SK-N-SH (cell line): ENCODE measurements at regions not wholly inside any gene's neighbourhood (a gene's known extent, or its start where the extent isn't known, plus 50 kb on each side); places are given as distances from the start of the nearest gene placed in this dataset.
A peak's percentile ranks its signal among the peaks of the same experiment; 100 is the strongest.

Experiments used
- CTCF ChIA-PET: fragments of 300-600, 350-600 bp; formaldehyde crosslinking; extraction: SDS; loops from one replicate; lab custom pipeline; 2021; lab: Yijun Ruan, JAX
- POLR2A ChIA-PET: fragments of 350-600 bp; sonication (Branson Sonifier 250); formaldehyde crosslinking; extraction: SDS; loops from one replicate; lab custom pipeline; 2020; ENCODE audit warnings: antibody characterized with exemption, inconsistent platforms; lab: Yijun Ruan, JAX
- DNase-seq: peaks from one replicate; pipeline ENCODE4 v3.0.0; 2012
- H2AFZ ChIP-seq: fragments of 200-600 bp; sonication (generic); 2 replicates; pipeline ENCODE4 v1.8.1; 2016; ENCODE audit warnings: antibody characterized with exemption, mild to moderate bottlenecking, low read depth
- H3F3A ChIP-seq: fragments of 200-600 bp; sonication (generic); replicated peaks from 2 replicates; pipeline ENCODE3; 2016; ENCODE audit warnings: antibody characterized with exemption, mild to moderate bottlenecking; ENCODE audit not compliant: insufficient read depth
- H3K27ac ChIP-seq, 2 experiments: fragments of 200-500 bp in 1 of 2; fragments of 200-600 bp in 1 of 2; sonication (Bioruptor generic) in 1 of 2; sonication (generic), shearing (Covaris generic) in 1 of 2; 2 replicates each; pipeline versions ENCODE4 v1.5.1 to v1.6.1; 2014 to 2016; ENCODE audit warnings: low read depth in 2 of 2, inconsistent platforms in 1 of 2, low read length in 1 of 2, mild to moderate bottlenecking in 1 of 2, mixed read lengths in 1 of 2
- H3K27me3 ChIP-seq: fragments of 200-600 bp; sonication (generic), shearing (Covaris generic); 2 replicates; pipeline ENCODE4 v1.6.1; 2016; ENCODE audit warnings: mixed run types; ENCODE audit not compliant: insufficient read depth
- H3K36me3 ChIP-seq, 2 experiments: fragments of 200-500 bp in 1 of 2; fragments of 200-600 bp in 1 of 2; sonication (Bioruptor generic) in 1 of 2; sonication (generic) in 1 of 2; replicated peaks in 1 of 2; 2 replicates each; pipeline versions ENCODE3 to v1.5.1; 2014 to 2016; ENCODE audit warnings: low read length in 1 of 2, mild to moderate bottlenecking in 1 of 2; ENCODE audit not compliant: insufficient read depth in 2 of 2, control insufficient read depth in 1 of 2
- H3K4me1 ChIP-seq, 2 experiments: fragments of 200-500 bp in 1 of 2; fragments of 200-600 bp in 1 of 2; sonication (Bioruptor generic) in 1 of 2; sonication (generic), shearing (Covaris generic) in 1 of 2; 2 replicates each; pipeline versions ENCODE4 v1.5.1 to v1.6.1; 2014 to 2016; ENCODE audit warnings: low read depth in 1 of 2, low read length in 1 of 2, mixed run types in 1 of 2; ENCODE audit not compliant: insufficient read depth in 2 of 2, control insufficient read depth in 1 of 2
- H3K4me2 ChIP-seq: fragments of 200-600 bp; sonication (generic), shearing (Covaris generic); 2 replicates; pipeline ENCODE4 v1.6.1; 2017; ENCODE audit warnings: mixed run types
- H3K4me3 ChIP-seq, 2 experiments: fragments of 200-500 bp in 1 of 2; fragments of 200-600 bp in 1 of 2; sonication (Bioruptor generic) in 1 of 2; sonication (generic), shearing (Covaris generic) in 1 of 2; 2 replicates each; pipeline versions ENCODE4 v1.5.1 to v1.8.1; 2014 to 2016; ENCODE audit warnings: low read depth in 2 of 2, inconsistent platforms in 1 of 2, low read length in 1 of 2, mild to moderate bottlenecking in 1 of 2, mixed read lengths in 1 of 2, moderate library complexity in 1 of 2
- H3K79me2 ChIP-seq: fragments of 200-600 bp; sonication (generic); 2 replicates; pipeline ENCODE4 v1.8.1; 2017; ENCODE audit warnings: mild to moderate bottlenecking; ENCODE audit not compliant: insufficient read depth
- H3K9ac ChIP-seq: fragments of 200-600 bp; sonication (generic); 2 replicates; pipeline ENCODE4 v1.6.1; 2017; ENCODE audit warnings: mixed run types
- H3K9me2 ChIP-seq: fragments of 200-600 bp; sonication (generic); 2 replicates; pipeline ENCODE4 v1.6.1; 2017; ENCODE audit warnings: mixed run types
- H3K9me3 ChIP-seq: fragments of 200-600 bp; sonication (generic); 2 replicates; pipeline ENCODE4 v1.6.1; 2017; ENCODE audit warnings: mixed run types, mild to moderate bottlenecking, moderate library complexity
- H4K20me1 ChIP-seq: fragments of 200-600 bp; sonication (generic); 2 replicates; pipeline ENCODE4 v1.6.1; 2017; ENCODE audit warnings: mild to moderate bottlenecking, mixed run types; ENCODE audit not compliant: insufficient read depth
- ELF1 ChIP-seq: IDR thresholded peaks from 2 replicates; pipeline ENCODE4 v1.4.0; 2012
- FOSL2 ChIP-seq: IDR thresholded peaks from 2 replicates; pipeline ENCODE4 v1.4.0; 2012; ENCODE audit warnings: low read depth, mild to moderate bottlenecking, moderate library complexity, borderline replicate concordance
- GATA2 ChIP-seq: sonication (generic); formaldehyde crosslinking; IDR thresholded peaks from 2 replicates; pipeline ENCODE4 v1.5.0; 2020; ENCODE audit warnings: mild to moderate bottlenecking, missing genetic modification reagents
- JUND ChIP-seq: IDR thresholded peaks from 2 replicates; pipeline ENCODE4 v1.4.0; 2012
- MEF2A ChIP-seq: IDR thresholded peaks from 2 replicates; pipeline ENCODE4 v1.4.0; 2012; ENCODE audit warnings: low read depth, borderline replicate concordance
- NFIC ChIP-seq: IDR thresholded peaks from 2 replicates; pipeline ENCODE4 v1.4.0; 2012; ENCODE audit warnings: borderline replicate concordance
- NRF1 ChIP-seq: IDR thresholded peaks from 2 replicates; pipeline ENCODE4 v1.6.1; 2012; ENCODE audit warnings: low read depth, mild to moderate bottlenecking, low read length
- POLR2AphosphoS5 ChIP-seq: IDR thresholded peaks from 2 replicates; pipeline ENCODE4 v1.6.1; 2012; ENCODE audit warnings: low read depth, low read length
- RAD21 ChIP-seq: IDR thresholded peaks from 2 replicates; pipeline ENCODE4 v1.6.1; 2012; ENCODE audit warnings: mild to moderate bottlenecking, low read length
- SIN3A ChIP-seq: IDR thresholded peaks from 2 replicates; pipeline ENCODE4 v1.6.1; 2012; ENCODE audit warnings: low read depth, mild to moderate bottlenecking, low read length, moderate library complexity, borderline replicate concordance
- TCF12 ChIP-seq: IDR thresholded peaks from 2 replicates; pipeline ENCODE4 v1.4.0; 2012
- TEAD4 ChIP-seq: IDR thresholded peaks from 2 replicates; pipeline ENCODE4 v1.4.0; 2012; ENCODE audit warnings: mild to moderate bottlenecking, borderline replicate concordance; ENCODE audit not compliant: insufficient read depth
- WGBS: methylation state at CpG from one replicate; pipeline ENCODE4 v1.1.6; 2017; ENCODE audit warnings: low lambda C conversion rate; 5-methylcytosine and 5-hydroxymethylcytosine counted together
- TF ChIP-seq, protein P1 (sequence below): IDR thresholded peaks from 2 replicates; pipeline ENCODE4 v1.6.1; 2012; ENCODE audit warnings: mild to moderate bottlenecking, low read depth, low read length, moderate library complexity
- TF ChIP-seq, protein P2 (sequence below): IDR thresholded peaks from 2 replicates; pipeline ENCODE4; 2012
- TF ChIP-seq, protein P3 (sequence below): IDR thresholded peaks from 2 replicates; pipeline ENCODE4 v1.4.0; 2012; ENCODE audit warnings: low read depth
- TF ChIP-seq, protein P4 (sequence below): fragments of 200-600 bp; sonication (generic); IDR thresholded peaks from 2 replicates; pipeline ENCODE4 v1.6.1; 2017; ENCODE audit warnings: antibody characterized with exemption, mild to moderate bottlenecking, moderate library complexity
- TF ChIP-seq, protein P5 (sequence below): IDR thresholded peaks from 2 replicates; pipeline ENCODE4 v1.4.0; 2012; ENCODE audit warnings: low read depth, borderline replicate concordance

DNA sequence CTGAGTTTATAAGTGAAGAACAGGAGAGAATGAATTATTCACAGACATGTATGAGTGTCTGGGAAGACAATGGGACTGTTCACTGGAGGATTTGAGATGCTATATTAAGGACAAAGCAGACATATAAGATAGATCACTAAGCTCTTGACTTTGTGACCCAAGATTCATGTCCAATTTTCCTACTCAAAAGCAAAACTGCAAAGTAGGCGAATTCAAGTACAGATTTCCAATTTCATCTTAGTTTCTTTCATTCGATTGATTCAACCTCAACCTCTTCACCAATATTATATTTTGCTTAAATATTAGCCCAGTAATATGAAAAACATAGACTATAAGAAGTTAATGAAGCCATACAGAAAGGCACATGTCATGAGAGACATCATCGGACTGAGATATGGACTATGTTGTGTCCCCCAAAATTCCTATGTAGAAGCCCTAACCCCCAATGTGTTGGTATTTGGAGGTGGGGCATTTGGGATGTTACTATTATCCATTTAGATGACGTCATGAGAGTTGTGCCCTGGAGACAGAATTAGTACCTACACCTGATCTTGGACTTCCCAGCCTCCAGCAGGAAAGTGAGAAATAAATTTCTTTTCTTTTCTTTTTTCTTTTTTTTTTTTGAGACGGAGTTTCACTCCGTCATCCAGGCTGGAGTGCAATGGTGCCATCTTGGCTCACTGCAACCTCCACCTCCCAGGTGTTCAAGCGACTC, 353.7 kb upstream of the AKR1E2 start (continued):
- TF ChIP-seq, protein P1, sequence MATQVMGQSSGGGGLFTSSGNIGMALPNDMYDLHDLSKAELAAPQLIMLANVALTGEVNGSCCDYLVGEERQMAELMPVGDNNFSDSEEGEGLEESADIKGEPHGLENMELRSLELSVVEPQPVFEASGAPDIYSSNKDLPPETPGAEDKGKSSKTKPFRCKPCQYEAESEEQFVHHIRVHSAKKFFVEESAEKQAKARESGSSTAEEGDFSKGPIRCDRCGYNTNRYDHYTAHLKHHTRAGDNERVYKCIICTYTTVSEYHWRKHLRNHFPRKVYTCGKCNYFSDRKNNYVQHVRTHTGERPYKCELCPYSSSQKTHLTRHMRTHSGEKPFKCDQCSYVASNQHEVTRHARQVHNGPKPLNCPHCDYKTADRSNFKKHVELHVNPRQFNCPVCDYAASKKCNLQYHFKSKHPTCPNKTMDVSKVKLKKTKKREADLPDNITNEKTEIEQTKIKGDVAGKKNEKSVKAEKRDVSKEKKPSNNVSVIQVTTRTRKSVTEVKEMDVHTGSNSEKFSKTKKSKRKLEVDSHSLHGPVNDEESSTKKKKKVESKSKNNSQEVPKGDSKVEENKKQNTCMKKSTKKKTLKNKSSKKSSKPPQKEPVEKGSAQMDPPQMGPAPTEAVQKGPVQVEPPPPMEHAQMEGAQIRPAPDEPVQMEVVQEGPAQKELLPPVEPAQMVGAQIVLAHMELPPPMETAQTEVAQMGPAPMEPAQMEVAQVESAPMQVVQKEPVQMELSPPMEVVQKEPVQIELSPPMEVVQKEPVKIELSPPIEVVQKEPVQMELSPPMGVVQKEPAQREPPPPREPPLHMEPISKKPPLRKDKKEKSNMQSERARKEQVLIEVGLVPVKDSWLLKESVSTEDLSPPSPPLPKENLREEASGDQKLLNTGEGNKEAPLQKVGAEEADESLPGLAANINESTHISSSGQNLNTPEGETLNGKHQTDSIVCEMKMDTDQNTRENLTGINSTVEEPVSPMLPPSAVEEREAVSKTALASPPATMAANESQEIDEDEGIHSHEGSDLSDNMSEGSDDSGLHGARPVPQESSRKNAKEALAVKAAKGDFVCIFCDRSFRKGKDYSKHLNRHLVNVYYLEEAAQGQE: no peak
- no peak for TF ChIP-seq GATA2
- TF ChIP-seq SIN3A: no peak
- TF ChIP-seq RAD21: no peak
- TF ChIP-seq, protein P2, sequence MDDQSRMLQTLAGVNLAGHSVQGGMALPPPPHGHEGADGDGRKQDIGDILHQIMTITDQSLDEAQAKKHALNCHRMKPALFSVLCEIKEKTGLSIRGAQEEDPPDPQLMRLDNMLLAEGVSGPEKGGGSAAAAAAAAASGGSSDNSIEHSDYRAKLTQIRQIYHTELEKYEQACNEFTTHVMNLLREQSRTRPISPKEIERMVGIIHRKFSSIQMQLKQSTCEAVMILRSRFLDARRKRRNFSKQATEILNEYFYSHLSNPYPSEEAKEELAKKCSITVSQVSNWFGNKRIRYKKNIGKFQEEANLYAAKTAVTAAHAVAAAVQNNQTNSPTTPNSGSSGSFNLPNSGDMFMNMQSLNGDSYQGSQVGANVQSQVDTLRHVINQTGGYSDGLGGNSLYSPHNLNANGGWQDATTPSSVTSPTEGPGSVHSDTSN: no peak
- no peak for TF ChIP-seq NFIC

DNA sequence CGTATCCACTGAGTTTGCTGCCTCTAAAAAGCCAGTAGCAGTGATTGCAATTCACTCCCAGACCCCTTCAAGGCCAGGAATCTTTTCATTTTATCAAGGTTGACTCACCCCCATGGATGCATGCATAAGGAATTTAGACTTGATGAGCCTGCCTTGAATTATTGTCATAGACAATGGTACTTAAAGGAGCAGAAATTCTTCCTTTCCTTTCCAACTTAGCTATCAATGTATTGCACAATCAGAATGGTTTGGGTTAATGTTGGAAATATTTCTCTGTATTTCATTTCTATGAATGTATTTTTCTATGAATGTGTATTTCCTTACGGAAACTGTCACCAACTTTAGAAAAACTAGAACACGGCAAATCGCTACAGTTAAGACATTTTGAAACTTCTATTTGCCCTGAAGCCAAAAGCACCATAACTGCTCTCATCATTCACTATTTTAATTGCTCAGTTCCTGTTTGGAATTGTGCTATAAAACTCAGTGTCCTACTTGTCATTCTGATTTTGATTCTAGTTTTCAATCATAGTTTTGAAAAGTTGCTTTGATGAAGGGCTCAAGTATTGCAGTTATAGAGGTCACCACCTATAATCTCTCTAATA, 355.7 kb upstream of the AKR1E2 start:
- no peaks in the 10 kb centered on the region for H3K36me3 ChIP-seq
- H3K9me2 ChIP-seq: no peaks in the 10 kb centered on the region
- CTCF ChIA-PET: no interaction called here
- WGBS: 20% methylated on average over 4 of the region's 4 CpGs
- POLR2A ChIA-PET: no interaction called here
- H3K4me3 ChIP-seq: no peak overlapping the region; a peak in 1 of 4 replicates
- H3K79me2 ChIP-seq: no peaks in the 10 kb centered on the region
- H3K27ac ChIP-seq: peak overlapping the region; percentile 55 to 90; a peak in 3 of 4 replicates
- peaks cover 13% of the 10 kb centered on the region for H3F3A ChIP-seq
- H3K27me3 ChIP-seq: no peaks in the 10 kb centered on the region
- H3K4me1 ChIP-seq: peaks cover 0 to 17% of the 10 kb centered on the region in 2 experiments; a peak in 3 of 4 replicates
- peak overlapping the region; percentile 22 for H3K4me2 ChIP-seq
- no peak for DNase-seq
- peak overlapping the region; percentile 48; the same call in 1 of the 2 replicates for H3K9ac ChIP-seq
- peak overlapping the region; percentile 39; the same call in 1 of the 2 replicates for H2AFZ ChIP-seq
- no peaks in the 10 kb centered on the region for H4K20me1 ChIP-seq
- H3K9me3 ChIP-seq: no peaks in the 10 kb centered on the region
- TF ChIP-seq, protein P2: peak; percentile 92
- TF ChIP-seq, protein P3, sequence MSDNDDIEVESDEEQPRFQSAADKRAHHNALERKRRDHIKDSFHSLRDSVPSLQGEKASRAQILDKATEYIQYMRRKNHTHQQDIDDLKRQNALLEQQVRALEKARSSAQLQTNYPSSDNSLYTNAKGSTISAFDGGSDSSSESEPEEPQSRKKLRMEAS: peak; percentile 76
- TF ChIP-seq, protein P4, sequence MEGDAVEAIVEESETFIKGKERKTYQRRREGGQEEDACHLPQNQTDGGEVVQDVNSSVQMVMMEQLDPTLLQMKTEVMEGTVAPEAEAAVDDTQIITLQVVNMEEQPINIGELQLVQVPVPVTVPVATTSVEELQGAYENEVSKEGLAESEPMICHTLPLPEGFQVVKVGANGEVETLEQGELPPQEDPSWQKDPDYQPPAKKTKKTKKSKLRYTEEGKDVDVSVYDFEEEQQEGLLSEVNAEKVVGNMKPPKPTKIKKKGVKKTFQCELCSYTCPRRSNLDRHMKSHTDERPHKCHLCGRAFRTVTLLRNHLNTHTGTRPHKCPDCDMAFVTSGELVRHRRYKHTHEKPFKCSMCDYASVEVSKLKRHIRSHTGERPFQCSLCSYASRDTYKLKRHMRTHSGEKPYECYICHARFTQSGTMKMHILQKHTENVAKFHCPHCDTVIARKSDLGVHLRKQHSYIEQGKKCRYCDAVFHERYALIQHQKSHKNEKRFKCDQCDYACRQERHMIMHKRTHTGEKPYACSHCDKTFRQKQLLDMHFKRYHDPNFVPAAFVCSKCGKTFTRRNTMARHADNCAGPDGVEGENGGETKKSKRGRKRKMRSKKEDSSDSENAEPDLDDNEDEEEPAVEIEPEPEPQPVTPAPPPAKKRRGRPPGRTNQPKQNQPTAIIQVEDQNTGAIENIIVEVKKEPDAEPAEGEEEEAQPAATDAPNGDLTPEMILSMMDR: no peak
- peak; percentile 98 for TF ChIP-seq FOSL2
- peak; percentile 96 for TF ChIP-seq JUND
- TF ChIP-seq, protein P1: no peak
- peak; percentile 90; the same call in 1 of the 2 replicates for TF ChIP-seq TEAD4
- no peak for TF ChIP-seq NRF1
- TF ChIP-seq MEF2A: peak; percentile 64; the same call in 1 of the 2 replicates
- TF ChIP-seq, protein P5, sequence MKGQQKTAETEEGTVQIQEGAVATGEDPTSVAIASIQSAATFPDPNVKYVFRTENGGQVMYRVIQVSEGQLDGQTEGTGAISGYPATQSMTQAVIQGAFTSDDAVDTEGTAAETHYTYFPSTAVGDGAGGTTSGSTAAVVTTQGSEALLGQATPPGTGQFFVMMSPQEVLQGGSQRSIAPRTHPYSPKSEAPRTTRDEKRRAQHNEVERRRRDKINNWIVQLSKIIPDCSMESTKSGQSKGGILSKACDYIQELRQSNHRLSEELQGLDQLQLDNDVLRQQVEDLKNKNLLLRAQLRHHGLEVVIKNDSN: no peak
- peak; percentile 95 for TF ChIP-seq TCF12
- TF ChIP-seq ELF1: no peak
- TF ChIP-seq POLR2AphosphoS5: peak; percentile 61; the same call in 1 of the 2 replicates
